H1 (cell line): ENCODE measurements at regions not wholly inside any gene's neighbourhood (a gene's known extent, or its start where the extent isn't known, plus 50 kb on each side); places are given as distances from the start of the nearest gene placed in this dataset.

Source experiments
- CTCF ChIA-PET: fragments of 300-600 bp; sonication (Branson Sonifier 250); formaldehyde crosslinking; loops from one replicate; lab custom pipeline; 2021; ENCODE audit not compliant: partially characterized antibody; lab: Charles Lee
- POLR2A ChIA-PET: fragments of 300-600 bp; sonication (Branson Sonifier 250); formaldehyde crosslinking; loops from one replicate; lab custom pipeline; 2021; ENCODE audit warnings: inconsistent platforms; ENCODE audit not compliant: partially characterized antibody; lab: Charles Lee
- DNase-seq, 2 experiments: peaks; one replicate each; pipeline versions ENCODE4 v3.0.0 to v3.0.0-alpha.2; 2010 to 2022; ENCODE audit warnings: low spot score in 2 of 2, low read depth in 1 of 2, mixed read lengths in 1 of 2
- FAIRE-seq: peaks from 2 replicates; lab custom pipeline; 2011; peaks lifted over from hg19 to GRCh38; lab: Jason Lieb, UNC
- H2AFZ ChIP-seq: 2 replicates; pipeline ENCODE4 v1.8.1; 2012; ENCODE audit warnings: low read length, inconsistent platforms
- H2AK5ac ChIP-seq: 2 replicates; pipeline ENCODE4 v1.6.1; 2013; ENCODE audit warnings: low read depth, low read length
- H2BK120ac ChIP-seq: replicated peaks from 2 replicates; pipeline ENCODE3; 2013; ENCODE audit warnings: low read depth, low read length, inconsistent platforms
- H2BK12ac ChIP-seq: 2 replicates; pipeline ENCODE4 v1.6.1; 2013; ENCODE audit warnings: low read depth, low read length
- H2BK15ac ChIP-seq: 2 replicates; pipeline ENCODE4 v1.6.1; 2013; ENCODE audit warnings: low read length
- H2BK20ac ChIP-seq: 2 replicates; pipeline ENCODE4 v1.6.1; 2013; ENCODE audit warnings: low read length
- H2BK5ac ChIP-seq: 2 replicates; pipeline ENCODE4 v1.6.1; 2013; ENCODE audit warnings: low read depth, low read length
- H3K14ac ChIP-seq: 2 replicates; pipeline ENCODE4 v1.6.1; 2013; ENCODE audit warnings: inconsistent platforms; ENCODE audit not compliant: insufficient read length
- H3K18ac ChIP-seq: 2 replicates; pipeline ENCODE4 v1.6.1; 2013; ENCODE audit warnings: low read length; ENCODE audit errors: extremely low read depth
- H3K23ac ChIP-seq: 2 replicates; pipeline ENCODE4 v1.6.1; 2013; ENCODE audit warnings: inconsistent platforms; ENCODE audit not compliant: insufficient read length
- H3K23me2 ChIP-seq: 2 replicates; pipeline ENCODE4 v1.6.1; 2013; ENCODE audit warnings: low read depth, low read length
- H3K27ac ChIP-seq: 2 replicates; pipeline ENCODE4 v1.6.1; 2011; ENCODE audit warnings: low read depth, low read length, inconsistent platforms
- H3K27me3 ChIP-seq, 4 experiments: replicated peaks in 1 of 4; 1 replicate in 1 of 4; 2 replicates in 3 of 4; pipeline versions ENCODE4 v1.6.1 to v1.8.1; 2011 to 2013; ENCODE audit warnings: low read length in 3 of 4, mild to moderate bottlenecking in 3 of 4, inconsistent platforms in 2 of 4, mixed read lengths in 2 of 4, moderate library complexity in 1 of 4; ENCODE audit not compliant: control insufficient read depth in 3 of 4, insufficient read depth in 3 of 4; ENCODE audit errors: extremely low read depth in 1 of 4
- H3K36me3 ChIP-seq, 4 experiments: 2 replicates each; pipeline versions ENCODE4 v1.6.1 to v1.8.1; 2011 to 2013; ENCODE audit warnings: mild to moderate bottlenecking in 4 of 4, low read length in 3 of 4, moderate library complexity in 2 of 4, control low read depth in 1 of 4, inconsistent platforms in 1 of 4; ENCODE audit not compliant: insufficient read depth in 4 of 4, control insufficient read depth in 2 of 4
- H3K4ac ChIP-seq: replicated peaks from 2 replicates; pipeline ENCODE3; 2013; ENCODE audit warnings: low read length, low read depth, mixed read lengths, inconsistent platforms; ENCODE audit not compliant: insufficient read length
- H3K4me1 ChIP-seq, 4 experiments: replicated peaks in 1 of 4; 1 replicate in 1 of 4; 2 replicates in 3 of 4; pipeline versions ENCODE4 v1.6.1 to v1.8.1; 2011 to 2013; ENCODE audit warnings: low read length in 3 of 4, inconsistent platforms in 2 of 4, mixed read lengths in 1 of 4; ENCODE audit not compliant: insufficient read depth in 4 of 4, control insufficient read depth in 3 of 4
- H3K4me2 ChIP-seq, 2 experiments: 2 replicates each; pipeline versions ENCODE4 v1.6.1 to v1.8.1; 2011 to 2013; ENCODE audit warnings: low read depth in 2 of 2, low read length in 2 of 2, control low read depth in 1 of 2, inconsistent platforms in 1 of 2, mild to moderate bottlenecking in 1 of 2; ENCODE audit not compliant: insufficient read depth in 1 of 2
- H3K4me3 ChIP-seq, 4 experiments: fragments of 200-600, 300-600 bp in 1 of 4; sonication (generic), shearing (Covaris generic), sonication (Bioruptor Twin) in 1 of 4; 2 replicates each; pipeline versions ENCODE4 v1.5.1 to v1.8.1; 2011 to 2016; ENCODE audit warnings: low read length in 4 of 4, low read depth in 3 of 4, control low read depth in 2 of 4, inconsistent platforms in 2 of 4, mild to moderate bottlenecking in 2 of 4, mixed read lengths in 1 of 4, moderate library complexity in 1 of 4; ENCODE audit not compliant: insufficient read depth in 2 of 4; ENCODE audit errors: extremely low read depth in 1 of 4
- H3K56ac ChIP-seq: replicated peaks from 2 replicates; pipeline ENCODE3; 2013; ENCODE audit warnings: low read depth, mild to moderate bottlenecking, mixed read lengths, low read length, inconsistent platforms; ENCODE audit not compliant: insufficient read length
- H3K79me1 ChIP-seq: 2 replicates; pipeline ENCODE4 v1.6.1; 2013; ENCODE audit warnings: low read depth, low read length, control low read depth
- H3K79me2 ChIP-seq, 2 experiments: 2 replicates each; pipeline versions ENCODE4 v1.6.1 to v1.8.1; 2012 to 2013; ENCODE audit warnings: low read length in 2 of 2, mild to moderate bottlenecking in 2 of 2, inconsistent platforms in 1 of 2; ENCODE audit not compliant: insufficient read depth in 2 of 2, control insufficient read depth in 1 of 2
- H3K9ac ChIP-seq, 4 experiments: replicated peaks in 1 of 4; 1 replicate in 1 of 4; 2 replicates in 3 of 4; pipeline versions ENCODE4 v1.6.1 to v1.8.1; 2011 to 2013; ENCODE audit warnings: low read depth in 3 of 4, low read length in 3 of 4, control low read depth in 2 of 4, mild to moderate bottlenecking in 2 of 4, moderate library complexity in 2 of 4, inconsistent platforms in 1 of 4; ENCODE audit errors: extremely low read depth in 1 of 4
- H3K9me3 ChIP-seq, 2 experiments: 2 replicates each; pipeline versions ENCODE4 v1.6.1 to v1.8.1; 2012 to 2013; ENCODE audit warnings: mild to moderate bottlenecking in 2 of 2, moderate library complexity in 2 of 2, control low read depth in 1 of 2, inconsistent platforms in 1 of 2, low read depth in 1 of 2, low read length in 1 of 2, mixed read lengths in 1 of 2; ENCODE audit not compliant: insufficient read depth in 2 of 2
- H4K20me1 ChIP-seq, 2 experiments: replicated peaks in 1 of 2; 2 replicates each; pipeline versions ENCODE3 to v1.8.1; 2011 to 2013; ENCODE audit warnings: inconsistent platforms in 2 of 2, low read length in 2 of 2, mild to moderate bottlenecking in 1 of 2; ENCODE audit not compliant: insufficient read depth in 2 of 2, control insufficient read depth in 1 of 2
- H4K5ac ChIP-seq: 2 replicates; pipeline ENCODE4 v1.6.1; 2013; ENCODE audit warnings: low read length, low read depth, mixed read lengths, inconsistent platforms; ENCODE audit not compliant: insufficient read length
- H4K8ac ChIP-seq: 2 replicates; pipeline ENCODE4 v1.8.0; 2013; ENCODE audit warnings: mild to moderate bottlenecking, moderate library complexity, low read length, inconsistent platforms; ENCODE audit not compliant: insufficient read depth; ENCODE audit errors: extremely low read depth
- H4K91ac ChIP-seq: replicated peaks from 2 replicates; pipeline ENCODE3; 2013; ENCODE audit warnings: low read length, mixed read lengths, inconsistent platforms; ENCODE audit not compliant: insufficient read length
- MAFK ChIP-seq: IDR thresholded peaks from 2 replicates; pipeline ENCODE4 v1.6.1; 2012; ENCODE audit warnings: low read depth, mild to moderate bottlenecking, improper control_type of control experiment, low read length
- RFX5 ChIP-seq: IDR thresholded peaks from 2 replicates; pipeline ENCODE4 v1.6.1; 2011; ENCODE audit warnings: low read depth, low read length, improper control_type of control experiment, borderline replicate concordance
- TEAD4 ChIP-seq: IDR thresholded peaks from 2 replicates; pipeline ENCODE4 v1.6.1; 2012; ENCODE audit warnings: low read depth, low read length, inconsistent platforms, mixed read lengths
- WGBS, 2 experiments: shearing (Covaris generic) in 1 of 2; methylation state at CpG; one replicate each; pipeline versions ENCODE4 v1.1.6 to v1.1.7; 2013 to 2015; ENCODE audit warnings: low lambda C conversion rate in 2 of 2, mixed read lengths in 2 of 2, inconsistent platforms in 1 of 2, low coverage in 1 of 2, missing lambda C conversion rate in 1 of 2; ENCODE audit not compliant: insufficient replicate concordance in 2 of 2, insufficient coverage in 1 of 2, insufficient read length in 1 of 2; ENCODE audit errors: extremely low coverage in 1 of 2, missing lambda C conversion rate in 1 of 2; 5-methylcytosine and 5-hydroxymethylcytosine counted together
- TF ChIP-seq, protein P1 (sequence below): IDR thresholded peaks from 2 replicates; pipeline ENCODE4 v1.6.1; 2012; ENCODE audit warnings: inconsistent platforms

DNA sequence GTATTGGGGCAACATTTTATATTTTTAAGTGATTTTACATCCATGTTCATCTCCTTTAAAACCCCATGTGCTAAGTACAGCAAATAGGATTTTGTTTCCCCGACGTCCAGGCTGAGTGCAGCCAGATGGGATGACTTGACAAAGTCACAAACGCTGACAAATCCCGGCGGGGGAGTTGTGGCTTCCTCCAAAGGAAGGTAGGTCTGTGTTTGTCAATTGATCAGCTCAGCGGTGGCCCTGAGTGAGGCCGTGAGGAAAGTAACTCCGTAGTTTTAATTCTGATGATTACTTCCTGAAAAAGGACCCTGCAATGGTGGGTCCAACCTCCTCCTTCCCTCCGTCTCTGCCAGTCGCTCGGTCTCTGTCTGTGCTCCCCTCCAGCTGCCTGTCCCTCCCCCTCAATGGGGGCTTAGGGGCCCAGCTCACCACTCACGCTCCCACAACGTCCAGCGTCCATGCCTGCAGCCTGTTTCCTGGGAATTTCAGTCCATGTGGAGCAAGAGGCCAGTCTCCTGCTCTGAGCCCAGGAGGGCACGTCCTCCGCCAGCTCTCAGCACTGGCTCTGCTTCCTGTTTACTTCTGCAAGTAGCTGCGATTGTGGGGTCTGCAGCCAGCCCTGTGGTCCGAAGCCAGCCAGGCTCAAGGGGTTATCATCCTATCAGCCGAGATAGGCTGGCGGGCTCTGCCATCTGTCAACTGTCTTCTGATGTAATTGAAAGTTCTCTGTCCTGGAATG, 209.4 kb upstream of the FOXF1 start:
- peak overlapping the region; percentile 13 for H4K5ac ChIP-seq
- peak overlapping the region; percentile 95; the same call in 1 of the 2 replicates for H2BK12ac ChIP-seq
- peak overlapping the region; percentile 96 for H3K18ac ChIP-seq
- H3K79me1 ChIP-seq, result no peaks in the 10 kb centered on the region
- H3K27me3 ChIP-seq, result peaks cover 0 to 7% (median 2%) of the 10 kb centered on the region in 4 experiments; a peak in 2 of 7 replicates
- CTCF ChIA-PET, result interaction anchor here (0.7 to 1.5 kb wide), 6 partner anchors 8 to 113 kb away, joined by 3 to 5 read pairs (median 4); no protein-coding TSS in a partner anchor
- POLR2A ChIA-PET, result interaction anchor here (0.6 to 0.7 kb wide), 2 partner anchors 9 to 252 kb away, joined by 3 to 4 read pairs; no protein-coding TSS in a partner anchor
- H3K4me2 ChIP-seq, result peak overlapping the region; percentile 14 to 61; a peak in 3 of 4 replicates
- H4K91ac ChIP-seq, result peak overlapping the region; percentile 91
- no peak overlapping the region for H3K14ac ChIP-seq
- no peak overlapping the region for H3K9ac ChIP-seq
- peaks cover 0 to 8% (median 5%) of the 10 kb centered on the region in 4 experiments; a peak in 6 of 7 replicates for H3K4me1 ChIP-seq
- DNase-seq (no peak), FAIRE-seq (no peak)
- peak overlapping the region; percentile 94; the same call in 1 of the 2 replicates for H2BK5ac ChIP-seq
- 36% methylated on average over 20 of the region's 20 CpGs; no CpG with 5 or more reads in 1 of the 2 experiments for WGBS, 2 experiments
- H4K20me1 ChIP-seq, result no peaks in the 10 kb centered on the region
- no peaks in the 10 kb centered on the region; the same call in 1 of the 2 replicates for H3K23me2 ChIP-seq
- no peak overlapping the region for H3K27ac ChIP-seq
- H2AFZ ChIP-seq, result peak overlapping the region; percentile 98
- H3K23ac ChIP-seq, result no peak overlapping the region
- peak overlapping the region; percentile 94 for H4K8ac ChIP-seq
- H3K4me3 ChIP-seq, result peak overlapping the region in 2 of 4 experiments; percentile 4 to 18; a peak in 2 of 8 replicates
- H2BK20ac ChIP-seq, result peak overlapping the region; percentile 80; the same call in 1 of the 2 replicates
- no peaks in the 10 kb centered on the region for H3K79me2 ChIP-seq
- no peaks in the 10 kb centered on the region for H3K9me3 ChIP-seq
- no peak overlapping the region for H2BK120ac ChIP-seq
- H3K56ac ChIP-seq, result no peak overlapping the region
- no peak overlapping the region for H2AK5ac ChIP-seq
- H3K4ac ChIP-seq, result peak overlapping the region; percentile 50
- H3K36me3 ChIP-seq, result no peaks in the 10 kb centered on the region
- H2BK15ac ChIP-seq, result 0 out of 2 replicates have a peak overlapping the region, but pooled peaks have one; percentile 29
- peak; percentile 32; the same call in 1 of the 2 replicates for TF ChIP-seq MAFK
- no peak for TF ChIP-seq TEAD4
- TF ChIP-seq RFX5, result no peak
- TF ChIP-seq, protein P1, sequence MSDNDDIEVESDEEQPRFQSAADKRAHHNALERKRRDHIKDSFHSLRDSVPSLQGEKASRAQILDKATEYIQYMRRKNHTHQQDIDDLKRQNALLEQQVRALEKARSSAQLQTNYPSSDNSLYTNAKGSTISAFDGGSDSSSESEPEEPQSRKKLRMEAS, result 0 out of 2 replicates have a peak, but pooled peaks have one; percentile 31
